ENCODE measurements at regions not wholly inside any gene's neighbourhood (a gene's known extent, or its start where the extent isn't known, plus 50 kb on each side); places are given as distances from the start of the nearest gene placed in this dataset.
"Not testable (repeated sequence)": the region's sequence is repeated elsewhere in the genome, so short reads cannot be mapped to it uniquely, and the experiment has no call there.

DNA sequence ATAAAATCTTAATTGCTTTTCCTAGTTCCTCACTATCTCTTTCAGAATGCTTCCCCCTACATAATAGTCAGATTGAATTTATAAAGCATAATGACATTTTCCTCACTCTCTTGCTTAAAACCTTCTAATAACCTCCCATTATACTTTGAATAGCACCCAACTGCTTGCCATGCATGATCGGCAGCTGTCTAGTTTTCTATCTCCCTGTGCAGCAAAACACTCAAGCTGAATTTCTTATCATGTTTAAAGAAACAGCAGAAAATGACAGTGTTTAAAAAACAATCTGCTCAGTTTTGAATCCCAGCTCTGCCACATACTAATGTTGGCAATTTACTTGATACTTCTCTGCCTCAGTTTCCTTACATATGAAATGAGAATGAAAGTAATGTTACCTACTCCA is 947.1 kb upstream of the HS3ST1 start:
- H3K4me3 ChIP-seq (ENCODE audit: low read depth, low read length): no peak overlapping the region
- H3K4me2 ChIP-seq (ENCODE audit: low read length): no peak overlapping the region
- H3K27me3 ChIP-seq (ENCODE audit: control insufficient read depth, insufficient read depth, low read length): no peaks in the 10 kb centered on the region
- TF ChIP-seq, protein P1, sequence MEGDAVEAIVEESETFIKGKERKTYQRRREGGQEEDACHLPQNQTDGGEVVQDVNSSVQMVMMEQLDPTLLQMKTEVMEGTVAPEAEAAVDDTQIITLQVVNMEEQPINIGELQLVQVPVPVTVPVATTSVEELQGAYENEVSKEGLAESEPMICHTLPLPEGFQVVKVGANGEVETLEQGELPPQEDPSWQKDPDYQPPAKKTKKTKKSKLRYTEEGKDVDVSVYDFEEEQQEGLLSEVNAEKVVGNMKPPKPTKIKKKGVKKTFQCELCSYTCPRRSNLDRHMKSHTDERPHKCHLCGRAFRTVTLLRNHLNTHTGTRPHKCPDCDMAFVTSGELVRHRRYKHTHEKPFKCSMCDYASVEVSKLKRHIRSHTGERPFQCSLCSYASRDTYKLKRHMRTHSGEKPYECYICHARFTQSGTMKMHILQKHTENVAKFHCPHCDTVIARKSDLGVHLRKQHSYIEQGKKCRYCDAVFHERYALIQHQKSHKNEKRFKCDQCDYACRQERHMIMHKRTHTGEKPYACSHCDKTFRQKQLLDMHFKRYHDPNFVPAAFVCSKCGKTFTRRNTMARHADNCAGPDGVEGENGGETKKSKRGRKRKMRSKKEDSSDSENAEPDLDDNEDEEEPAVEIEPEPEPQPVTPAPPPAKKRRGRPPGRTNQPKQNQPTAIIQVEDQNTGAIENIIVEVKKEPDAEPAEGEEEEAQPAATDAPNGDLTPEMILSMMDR (IDR thresholded peaks at IDR 0.05): no peak
- no peak overlapping the region for H3K27ac ChIP-seq
- no peaks in the 10 kb centered on the region for H3K4me1 ChIP-seq
- H3K79me2 ChIP-seq: no peaks in the 10 kb centered on the region
- no peaks in the 10 kb centered on the region for H3K36me3 ChIP-seq (ENCODE audit: control insufficient read depth, insufficient read depth, low read length)
- H3K9ac ChIP-seq: no peak overlapping the region
- H3K9me3 ChIP-seq (ENCODE audit: control insufficient read depth, low read length): no peaks in the 10 kb centered on the region
- no peak overlapping the region for H2AFZ ChIP-seq

DNA sequence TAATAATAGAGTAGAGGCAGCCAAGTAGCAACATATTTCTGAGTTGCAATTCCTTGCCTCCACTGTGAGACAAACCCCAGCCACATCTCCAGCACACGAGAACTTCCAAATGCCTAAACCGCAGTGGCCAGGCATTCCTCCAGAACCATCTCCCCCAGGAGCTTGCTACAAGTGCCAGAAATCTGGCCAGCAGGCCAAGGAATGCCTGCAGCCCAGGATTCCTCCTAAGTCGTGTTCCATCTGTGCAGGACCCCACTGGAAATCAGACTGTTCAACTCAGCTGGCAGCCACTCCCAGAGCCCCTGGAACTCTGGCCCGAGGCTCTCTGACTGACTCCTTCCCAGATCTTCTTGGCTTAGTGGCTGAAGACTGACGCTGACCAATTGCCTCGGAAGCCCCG is 937.2 kb upstream of the HS3ST1 start:
- not testable (repeated sequence) for H3K36me3 ChIP-seq (ENCODE audit: control insufficient read depth, insufficient read depth, low read length); H3K27me3 ChIP-seq (ENCODE audit: control insufficient read depth, insufficient read depth, low read length); H3K9me3 ChIP-seq (ENCODE audit: control insufficient read depth, low read length); H3K4me1 ChIP-seq; H2AFZ ChIP-seq; H3K27ac ChIP-seq; H3K4me3 ChIP-seq (ENCODE audit: low read depth, low read length); H3K9ac ChIP-seq; H3K4me2 ChIP-seq (ENCODE audit: low read length); H3K79me2 ChIP-seq

DNA sequence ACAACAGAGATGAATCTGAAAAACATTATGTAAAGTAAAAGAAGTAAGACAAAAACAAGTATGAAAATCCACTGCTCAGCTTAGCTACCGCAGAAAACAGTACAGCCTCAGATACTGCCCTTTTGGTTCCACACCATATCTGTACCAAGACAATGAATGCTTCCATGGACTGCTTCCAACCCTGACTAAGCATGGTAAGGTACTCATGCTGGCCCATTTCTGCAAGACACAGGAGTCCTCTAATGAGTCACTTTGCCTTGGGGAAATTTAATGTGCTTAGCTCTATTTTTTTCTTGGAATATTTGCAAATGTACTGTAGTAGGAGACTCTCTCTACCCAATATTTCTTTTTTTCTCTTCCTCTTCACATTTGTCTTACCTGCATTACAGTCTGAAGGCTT is 931.7 kb upstream of the HS3ST1 start:
- H3K27ac ChIP-seq: no peak overlapping the region
- no peaks in the 10 kb centered on the region for H3K9me3 ChIP-seq (ENCODE audit: control insufficient read depth, low read length)
- no peaks in the 10 kb centered on the region for H3K27me3 ChIP-seq (ENCODE audit: control insufficient read depth, insufficient read depth, low read length)
- no peaks in the 10 kb centered on the region for H3K79me2 ChIP-seq
- H2AFZ ChIP-seq: no peak overlapping the region
- no peaks in the 10 kb centered on the region for H3K4me1 ChIP-seq
- H3K4me2 ChIP-seq (ENCODE audit: low read length): no peak overlapping the region
- no peak overlapping the region for H3K9ac ChIP-seq
- TF ChIP-seq, protein P1 (IDR thresholded peaks at IDR 0.05): no peak
- H3K4me3 ChIP-seq (ENCODE audit: low read depth, low read length): no peak overlapping the region
- no peaks in the 10 kb centered on the region for H3K36me3 ChIP-seq (ENCODE audit: control insufficient read depth, insufficient read depth, low read length)

DNA sequence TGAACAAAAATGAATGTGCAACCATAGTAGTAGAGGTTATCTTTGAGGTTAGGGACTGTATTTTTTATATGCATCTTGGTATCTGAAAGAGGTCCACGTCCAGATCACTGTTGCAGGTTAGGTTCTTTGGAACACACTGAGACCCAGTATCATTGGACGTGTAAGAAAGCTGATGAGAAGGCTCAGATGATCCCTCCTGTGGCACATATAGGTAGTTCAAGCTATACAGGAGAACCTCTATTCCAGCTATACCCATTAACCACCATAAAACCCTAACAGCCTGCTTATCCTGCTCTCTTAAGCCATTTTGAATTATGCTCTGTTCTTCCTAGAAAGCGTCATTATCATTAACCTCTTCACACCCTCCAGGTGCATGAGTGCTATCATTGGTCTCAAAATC is 930.7 kb upstream of the HS3ST1 start:
- no peak overlapping the region for H3K4me3 ChIP-seq (ENCODE audit: low read depth, low read length)
- H3K9ac ChIP-seq: no peak overlapping the region
- H3K9me3 ChIP-seq (ENCODE audit: control insufficient read depth, low read length): no peaks in the 10 kb centered on the region
- no peaks in the 10 kb centered on the region for H3K27me3 ChIP-seq (ENCODE audit: control insufficient read depth, insufficient read depth, low read length)
- no peaks in the 10 kb centered on the region for H3K4me1 ChIP-seq
- H3K4me2 ChIP-seq (ENCODE audit: low read length): no peak overlapping the region
- H2AFZ ChIP-seq: no peak overlapping the region
- H3K79me2 ChIP-seq: no peaks in the 10 kb centered on the region
- H3K27ac ChIP-seq: no peak overlapping the region
- H3K36me3 ChIP-seq (ENCODE audit: control insufficient read depth, insufficient read depth, low read length): no peaks in the 10 kb centered on the region
- TF ChIP-seq, protein P1 (IDR thresholded peaks at IDR 0.05): no peak

DNA sequence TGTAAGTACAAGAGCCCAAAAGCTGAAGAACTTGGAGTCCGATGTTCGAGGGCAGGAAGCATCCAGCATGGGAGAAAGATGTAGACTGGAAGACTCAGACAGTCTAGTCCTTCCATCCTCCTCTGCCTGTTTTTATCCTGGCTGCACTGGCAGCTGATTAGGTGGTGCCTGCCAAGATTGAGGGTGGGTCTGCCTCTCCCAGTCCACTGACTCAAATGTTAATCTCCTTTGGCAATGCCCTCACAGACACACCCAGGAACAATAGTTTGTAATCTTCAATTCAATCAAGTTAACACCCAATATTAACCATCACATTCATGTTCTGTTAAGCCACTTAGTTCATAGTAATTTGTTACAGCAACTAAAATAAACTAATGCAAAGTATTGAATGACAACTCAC is 904.4 kb upstream of the HS3ST1 start:
- not testable (repeated sequence) for H3K4me3 ChIP-seq (ENCODE audit: low read depth, low read length); H3K27ac ChIP-seq; H3K79me2 ChIP-seq; H3K27me3 ChIP-seq (ENCODE audit: control insufficient read depth, insufficient read depth, low read length); H3K9ac ChIP-seq; H3K4me2 ChIP-seq (ENCODE audit: low read length); H3K9me3 ChIP-seq (ENCODE audit: control insufficient read depth, low read length); H3K4me1 ChIP-seq; H3K36me3 ChIP-seq (ENCODE audit: control insufficient read depth, insufficient read depth, low read length); H2AFZ ChIP-seq

DNA sequence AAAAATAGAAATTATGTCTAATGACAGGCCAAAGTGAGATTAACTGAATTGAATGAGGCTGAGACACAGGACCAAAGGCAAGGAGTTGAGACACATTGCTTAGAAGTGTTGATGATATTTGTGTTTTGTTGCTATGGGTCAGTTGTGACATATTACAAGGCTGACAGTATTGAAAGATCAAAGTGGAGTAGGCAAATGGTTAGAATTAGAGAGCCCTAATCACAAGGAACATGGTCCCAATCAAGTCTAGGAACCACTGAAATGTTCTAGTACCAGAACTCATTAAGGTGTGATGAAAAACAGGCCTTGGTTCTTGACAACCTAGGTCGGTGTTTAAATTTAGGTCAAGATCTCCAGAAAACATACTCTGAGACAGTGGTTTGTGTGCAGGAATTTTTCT is 896.3 kb upstream of the HS3ST1 start:
- Histone ChIP-seq H3K36me3 (ENCODE audit: control insufficient read depth, insufficient read depth, low read length) (no peaks in the 10 kb centered on the region), H3K9ac (no peak overlapping the region), H3K4me1 (no peaks in the 10 kb centered on the region), H3K4me2 (ENCODE audit: low read length) (no peak overlapping the region), H3K9me3 (ENCODE audit: control insufficient read depth, low read length) (no peaks in the 10 kb centered on the region), H3K4me3 (ENCODE audit: low read depth, low read length) (no peak overlapping the region), H3K79me2 (no peaks in the 10 kb centered on the region), H3K27me3 (ENCODE audit: control insufficient read depth, insufficient read depth, low read length) (no peaks in the 10 kb centered on the region), H3K27ac (no peak overlapping the region), H2AFZ (no peak overlapping the region)
- TF ChIP-seq, protein P1 (IDR thresholded peaks at IDR 0.05): no peak
